ENCODE measurements at regions not wholly inside any gene's neighbourhood (a gene's known extent, or its start where the extent isn't known, plus 50 kb on each side); places are given as distances from the start of the nearest gene placed in this dataset.

DNA sequence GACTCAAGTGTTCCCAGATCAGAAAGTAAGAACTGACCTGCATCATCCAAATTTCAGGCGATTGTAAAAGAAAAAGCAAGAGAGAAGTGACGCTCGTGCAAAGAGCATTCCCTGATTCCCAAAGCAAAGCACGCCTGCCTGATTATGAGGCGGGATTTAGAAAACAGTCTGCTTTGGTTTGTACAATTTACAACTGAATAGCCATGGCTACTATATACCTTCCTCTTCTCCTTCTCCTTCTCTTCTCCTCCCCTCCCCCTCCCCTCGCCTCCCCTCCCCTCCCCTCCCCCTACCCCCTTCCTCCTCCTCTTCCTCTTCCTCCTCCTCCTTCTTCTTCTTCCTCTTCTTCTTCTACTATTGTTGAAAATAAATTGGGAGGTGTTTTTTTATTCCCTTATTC is 782.9 kb downstream of the GALR1 start:
- H3K27me3 ChIP-seq: no peaks in the 10 kb centered on the region
- H3K27ac ChIP-seq: no peak overlapping the region
- DNase-seq: no peak
- H3K4me1 ChIP-seq: peaks cover 0 to 3% (median 0%) of the 10 kb centered on the region in 4 donors
- no peaks in the 10 kb centered on the region for H3K36me3 ChIP-seq
- intact Hi-C loops (cut with DNase I): no loop called here
- no peaks in the 10 kb centered on the region for H3K9me3 ChIP-seq
- 72 to 77% methylated on average over 6 of the region's 6 CpGs for WGBS, 2 donors
- no peak overlapping the region for H3K4me3 ChIP-seq
- TF ChIP-seq POLR2A (IDR thresholded peaks at IDR 0.05) (no peak), EP300 (IDR thresholded peaks at IDR 0.05) (no peak), POLR2AphosphoS5 (IDR thresholded peaks at IDR 0.05) (no peak)
- TF ChIP-seq, protein P1, sequence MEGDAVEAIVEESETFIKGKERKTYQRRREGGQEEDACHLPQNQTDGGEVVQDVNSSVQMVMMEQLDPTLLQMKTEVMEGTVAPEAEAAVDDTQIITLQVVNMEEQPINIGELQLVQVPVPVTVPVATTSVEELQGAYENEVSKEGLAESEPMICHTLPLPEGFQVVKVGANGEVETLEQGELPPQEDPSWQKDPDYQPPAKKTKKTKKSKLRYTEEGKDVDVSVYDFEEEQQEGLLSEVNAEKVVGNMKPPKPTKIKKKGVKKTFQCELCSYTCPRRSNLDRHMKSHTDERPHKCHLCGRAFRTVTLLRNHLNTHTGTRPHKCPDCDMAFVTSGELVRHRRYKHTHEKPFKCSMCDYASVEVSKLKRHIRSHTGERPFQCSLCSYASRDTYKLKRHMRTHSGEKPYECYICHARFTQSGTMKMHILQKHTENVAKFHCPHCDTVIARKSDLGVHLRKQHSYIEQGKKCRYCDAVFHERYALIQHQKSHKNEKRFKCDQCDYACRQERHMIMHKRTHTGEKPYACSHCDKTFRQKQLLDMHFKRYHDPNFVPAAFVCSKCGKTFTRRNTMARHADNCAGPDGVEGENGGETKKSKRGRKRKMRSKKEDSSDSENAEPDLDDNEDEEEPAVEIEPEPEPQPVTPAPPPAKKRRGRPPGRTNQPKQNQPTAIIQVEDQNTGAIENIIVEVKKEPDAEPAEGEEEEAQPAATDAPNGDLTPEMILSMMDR (IDR thresholded peaks at IDR 0.05): no peak

DNA sequence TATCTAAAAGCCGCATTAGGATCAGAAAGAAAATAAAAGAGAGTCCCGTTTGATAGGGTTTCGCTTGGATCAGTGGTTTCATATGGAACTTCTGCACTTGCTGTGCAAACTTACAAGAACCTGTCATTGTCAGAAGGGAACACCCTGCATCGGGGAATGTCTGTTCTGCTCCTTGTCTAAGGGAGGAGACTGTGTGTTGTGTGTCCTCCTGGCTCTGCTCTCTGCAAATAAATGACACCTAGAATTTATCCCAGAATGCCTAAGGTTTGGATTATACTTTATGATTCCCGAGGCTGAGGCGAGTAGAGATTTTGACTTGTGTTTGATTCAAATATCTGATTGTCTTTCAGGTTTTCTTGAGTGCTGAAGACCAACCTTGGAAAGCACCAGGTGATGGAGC is 785.1 kb downstream of the GALR1 start:
- no peak for DNase-seq
- no peak overlapping the region for H3K27ac ChIP-seq
- intact Hi-C loops (cut with DNase I): no loop called here
- peaks cover 0 to 3% (median 0%) of the 10 kb centered on the region in 4 donors for H3K4me1 ChIP-seq
- no peaks in the 10 kb centered on the region for H3K36me3 ChIP-seq
- 86 to 89% methylated on average over 6 of the region's 6 CpGs for WGBS, 2 donors
- no peaks in the 10 kb centered on the region for H3K27me3 ChIP-seq
- H3K9me3 ChIP-seq: no peaks in the 10 kb centered on the region
- TF ChIP-seq POLR2AphosphoS5 (IDR thresholded peaks at IDR 0.05): no peak
- no peak for TF ChIP-seq EP300 (IDR thresholded peaks at IDR 0.05)
- TF ChIP-seq POLR2A (IDR thresholded peaks at IDR 0.05): no peak
- TF ChIP-seq, protein P1 (IDR thresholded peaks at IDR 0.05): no peak
- H3K4me3 ChIP-seq: no peak overlapping the region

DNA sequence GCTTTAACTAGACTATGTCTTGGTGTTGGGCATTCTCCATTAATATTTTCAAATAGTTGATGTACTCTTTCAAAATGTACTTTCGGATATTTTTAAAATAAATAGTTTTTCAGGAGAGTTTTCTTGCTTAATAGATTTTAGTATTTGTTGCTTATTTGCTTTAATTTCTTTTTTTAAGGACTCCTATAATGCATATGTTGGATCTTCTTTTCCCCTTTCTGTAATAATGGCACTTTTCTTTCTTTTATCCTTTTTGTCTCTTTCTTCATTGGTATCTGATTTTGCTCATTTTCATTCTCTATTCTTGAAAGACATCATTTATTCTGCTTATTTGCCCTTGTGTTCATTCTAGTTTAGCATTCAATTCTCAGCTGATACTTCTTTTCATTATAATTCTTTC is 791.6 kb downstream of the GALR1 start:
- Histone ChIP-seq H3K27me3 (no peaks in the 10 kb centered on the region), H3K9me3 (peaks cover 0 to 14% (median 4%) of the 10 kb centered on the region in 4 donors), H3K36me3 (no peaks in the 10 kb centered on the region), H3K27ac (no peak overlapping the region), H3K4me1 (no peaks in the 10 kb centered on the region), H3K4me3 (no peak overlapping the region)
- intact Hi-C loops (cut with DNase I): no loop called here
- no peak for DNase-seq
- WGBS, 2 donors: 82 to 83% methylated on average over 1 of the region's 1 CpG
- TF ChIP-seq EP300 (IDR thresholded peaks at IDR 0.05) (no peak), POLR2AphosphoS5 (IDR thresholded peaks at IDR 0.05) (no peak), POLR2A (IDR thresholded peaks at IDR 0.05) (no peak)
- TF ChIP-seq, protein P1 (IDR thresholded peaks at IDR 0.05): no peak

DNA sequence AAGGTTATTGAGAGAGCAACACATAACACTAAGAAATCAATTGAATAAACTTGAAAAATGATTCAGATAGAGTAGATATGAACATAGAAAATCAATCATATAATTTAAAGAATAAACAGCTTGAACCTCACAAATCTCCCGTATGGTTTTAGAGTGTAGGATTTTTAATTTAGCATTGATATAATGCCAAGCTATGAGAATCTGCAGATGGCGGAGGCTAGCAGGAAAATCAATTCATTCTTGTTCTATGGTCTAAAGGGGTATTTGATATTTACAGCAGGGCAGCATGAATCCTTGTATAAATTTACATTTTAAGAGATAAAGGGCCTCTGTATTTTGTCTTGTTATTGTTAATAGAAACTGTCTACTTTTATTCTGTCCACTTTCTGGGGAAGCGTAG is 797.0 kb downstream of the GALR1 start:
- Histone ChIP-seq H3K27ac (no peak overlapping the region), H3K27me3 (peaks cover 0 to 3% (median 0%) of the 10 kb centered on the region in 3 donors), H3K4me3 (no peak overlapping the region), H3K4me1 (no peaks in the 10 kb centered on the region), H3K36me3 (no peaks in the 10 kb centered on the region), H3K9me3 (peaks cover 0 to 4% (median 1%) of the 10 kb centered on the region in 4 donors)
- TF ChIP-seq EP300 (IDR thresholded peaks at IDR 0.05): no peak
- DNase-seq: no peak
- intact Hi-C loops (cut with DNase I): no loop called here
- 83 to 91% methylated on average over 3 of the region's 3 CpGs for WGBS, 2 donors

GRCh38 chr18:78049281-78049680 is 799.6 kb downstream of the GALR1 start:
- intact Hi-C loops (cut with DNase I): no loop called here
- Histone ChIP-seq H3K4me3 (no peak overlapping the region), H3K9me3 (no peaks in the 10 kb centered on the region), H3K27me3 (peaks cover 0 to 3% (median 0%) of the 10 kb centered on the region in 3 donors), H3K36me3 (no peaks in the 10 kb centered on the region), H3K4me1 (no peaks in the 10 kb centered on the region), H3K27ac (no peak overlapping the region)
- TF ChIP-seq, protein P1 (IDR thresholded peaks at IDR 0.05): no peak
- no peak for TF ChIP-seq POLR2AphosphoS5 (IDR thresholded peaks at IDR 0.05)
- TF ChIP-seq EP300 (IDR thresholded peaks at IDR 0.05): no peak
- no peak for TF ChIP-seq POLR2A (IDR thresholded peaks at IDR 0.05)
- 93 to 95% methylated on average over 10 of the region's 10 CpGs for WGBS, 2 donors
- DNase-seq: no peak

Measured in sigmoid colon (tissue), 6 donors.